Transverse colon (tissue), 4 donors: ENCODE measurements at regions not wholly inside any gene's neighbourhood (a gene's known extent, or its start where the extent isn't known, plus 50 kb on each side); places are given as distances from the start of the nearest gene placed in this dataset.

ENCODE experiments used
- DNase-seq: peaks from one replicate; pipeline ENCODE4 v3.0.0-alpha.2; 2019
- H3K27ac ChIP-seq, 4 donors: fragments of 200-600 bp; sonication (generic); 2 replicates each; pipeline ENCODE4 v1.5.1; 2016 to 2018; ENCODE audit warnings: inconsistent platforms in 4 of 4
- H3K27me3 ChIP-seq: fragments of 200-600 bp; sonication (generic); 2 replicates; pipeline ENCODE4 v1.5.1; 2017; ENCODE audit warnings: inconsistent platforms
- H3K36me3 ChIP-seq, 4 donors: fragments of 200-600 bp; sonication (generic); 2 replicates each; pipeline ENCODE4 v1.5.1; 2017 to 2019; ENCODE audit warnings: inconsistent platforms in 4 of 4
- H3K4me1 ChIP-seq, 4 donors: fragments of 200-600 bp; sonication (generic); 2 replicates each; pipeline ENCODE4 v1.5.1; 2017 to 2020; ENCODE audit warnings: inconsistent platforms in 4 of 4
- H3K4me3 ChIP-seq, 4 donors: fragments of 200-600 bp; sonication (generic); 1 replicate in 1 of 4; 2 replicates in 3 of 4; pipeline versions ENCODE4 v1.5.1 to v1.6.1; 2017 to 2019; ENCODE audit warnings: inconsistent platforms in 4 of 4
- H3K9me3 ChIP-seq, 2 donors: fragments of 200-600 bp; sonication (generic); 2 replicates each; pipeline ENCODE4 v1.5.1; 2017 to 2019; ENCODE audit warnings: inconsistent platforms in 2 of 2
- EP300 ChIP-seq: sonication (generic); formaldehyde crosslinking; IDR thresholded peaks from one replicate; pipeline ENCODE4 v1.6.1; 2017; ENCODE audit warnings: antibody characterized with exemption, low read depth
- POLR2A ChIP-seq: fragments of 450-650 bp; IDR thresholded peaks from one replicate; pipeline ENCODE4 v1.6.1; 2016; ENCODE audit warnings: antibody characterized with exemption, mild to moderate bottlenecking, moderate library complexity
- POLR2AphosphoS5 ChIP-seq, 3 donors: sonication (generic); formaldehyde crosslinking; IDR thresholded peaks; one replicate each; pipeline ENCODE4 v1.6.1; 2016; ENCODE audit warnings: antibody characterized with exemption in 3 of 3
- WGBS, 2 donors: methylation state at CpG; one replicate each; pipeline ENCODE4 v1.1.5; 2018; ENCODE audit warnings: low coverage in 1 of 2; 5-methylcytosine and 5-hydroxymethylcytosine counted together
- in situ Hi-C, 4 donors: fragments of 200-750 bp; cut with MboI; loops; one replicate each; pipeline versions ENCODE4 v1.15.0 to v1.15.1; 2017; ENCODE audit warnings: low sequenced_read_pairs in 3 of 4, low pct_ligation_motif_present in 1 of 4, low pct_unique_long_range_greater_than_20kb in 1 of 4
- intact Hi-C: fragments of 100-400 bp; cut with DNase I; formaldehyde crosslinking; loops from one replicate; pipeline ENCODE4 v1.15.1; 2023; ENCODE audit warnings: low total_unique reads
- TF ChIP-seq, protein P1 (sequence below), 5 experiments: fragments of 200-600 bp in 3 of 5; fragments of 450-650 bp in 2 of 5; sonication (generic) in 3 of 5; IDR thresholded peaks; 1 replicate in 2 of 5; 2 replicates in 3 of 5; pipeline ENCODE4 v1.5.1; 2016 to 2017; ENCODE audit warnings: antibody characterized with exemption in 5 of 5, inconsistent platforms in 3 of 5, mild to moderate bottlenecking in 2 of 5, moderate library complexity in 1 of 5

DNA sequence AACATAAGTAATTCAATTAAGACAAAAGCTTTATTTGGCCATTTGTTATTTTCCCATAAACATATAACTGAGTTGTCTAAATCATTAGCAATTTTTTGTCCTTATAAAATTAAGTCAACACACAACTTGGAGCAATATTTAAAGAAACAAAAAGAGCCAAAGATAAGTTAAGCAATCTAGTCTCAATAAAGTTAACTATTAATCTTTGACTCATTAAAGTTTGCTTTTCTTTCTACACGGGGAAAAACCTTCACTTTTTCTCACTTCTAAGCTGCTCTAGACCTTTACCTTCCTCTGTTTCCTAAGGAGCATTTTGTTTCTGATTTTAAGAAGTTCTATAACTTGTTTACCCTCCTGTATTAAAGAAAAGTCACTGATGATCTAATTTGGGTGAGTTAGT, 867.1 kb upstream of the PHF14 start:
- intact Hi-C loops: no loop called here
- TF ChIP-seq POLR2AphosphoS5 (IDR thresholded peaks at IDR 0.05) (no peak), EP300 (no peak), POLR2A (no peak)
- TF ChIP-seq, protein P1, sequence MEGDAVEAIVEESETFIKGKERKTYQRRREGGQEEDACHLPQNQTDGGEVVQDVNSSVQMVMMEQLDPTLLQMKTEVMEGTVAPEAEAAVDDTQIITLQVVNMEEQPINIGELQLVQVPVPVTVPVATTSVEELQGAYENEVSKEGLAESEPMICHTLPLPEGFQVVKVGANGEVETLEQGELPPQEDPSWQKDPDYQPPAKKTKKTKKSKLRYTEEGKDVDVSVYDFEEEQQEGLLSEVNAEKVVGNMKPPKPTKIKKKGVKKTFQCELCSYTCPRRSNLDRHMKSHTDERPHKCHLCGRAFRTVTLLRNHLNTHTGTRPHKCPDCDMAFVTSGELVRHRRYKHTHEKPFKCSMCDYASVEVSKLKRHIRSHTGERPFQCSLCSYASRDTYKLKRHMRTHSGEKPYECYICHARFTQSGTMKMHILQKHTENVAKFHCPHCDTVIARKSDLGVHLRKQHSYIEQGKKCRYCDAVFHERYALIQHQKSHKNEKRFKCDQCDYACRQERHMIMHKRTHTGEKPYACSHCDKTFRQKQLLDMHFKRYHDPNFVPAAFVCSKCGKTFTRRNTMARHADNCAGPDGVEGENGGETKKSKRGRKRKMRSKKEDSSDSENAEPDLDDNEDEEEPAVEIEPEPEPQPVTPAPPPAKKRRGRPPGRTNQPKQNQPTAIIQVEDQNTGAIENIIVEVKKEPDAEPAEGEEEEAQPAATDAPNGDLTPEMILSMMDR (IDR thresholded peaks at IDR 0.05): no peak

GRCh38 chr7:10116511-10116910, 857.2 kb upstream of the PHF14 start:
- intact Hi-C loops (no loop called here), in situ Hi-C loops (no loop called here)
- H3K4me1 ChIP-seq: no peaks in the 10 kb centered on the region
- no peak overlapping the region for H3K4me3 ChIP-seq
- DNase-seq: no peak
- no peaks in the 10 kb centered on the region for H3K36me3 ChIP-seq
- H3K27me3 ChIP-seq: no peaks in the 10 kb centered on the region
- H3K9me3 ChIP-seq: no peaks in the 10 kb centered on the region
- no peak overlapping the region for H3K27ac ChIP-seq
- 88 to 100% methylated on average over 2 to 6 of the region's 6 CpGs for WGBS, 2 donors
- no peak for TF ChIP-seq POLR2A
- TF ChIP-seq, protein P1 (IDR thresholded peaks at IDR 0.05): no peak

More for the DNA sequence above, 867.1 kb upstream of the PHF14 start:
- H3K27me3 ChIP-seq: no peaks in the 10 kb centered on the region
- no peak for DNase-seq
- no peak overlapping the region for H3K4me3 ChIP-seq
- no peaks in the 10 kb centered on the region for H3K9me3 ChIP-seq
- H3K27ac ChIP-seq: no peak overlapping the region
- no peaks in the 10 kb centered on the region for H3K4me1 ChIP-seq
- 40 to 44% methylated on average over 1 of the region's 1 CpG for WGBS, 2 donors
- in situ Hi-C loops: no loop called here
- no peaks in the 10 kb centered on the region for H3K36me3 ChIP-seq

- 60 to 85% methylated on average over 1 of the region's 1 CpG for WGBS, 2 donors
- in situ Hi-C loops: no loop called here
- Histone ChIP-seq H3K36me3 (no peaks in the 10 kb centered on the region), H3K27ac (no peak overlapping the region), H3K9me3 (no peaks in the 10 kb centered on the region), H3K27me3 (no peaks in the 10 kb centered on the region), H3K4me3 (no peak overlapping the region), H3K4me1 (no peaks in the 10 kb centered on the region)
- TF ChIP-seq, protein P1 (IDR thresholded peaks at IDR 0.05): no peak
- no peak for TF ChIP-seq EP300
- no peak for TF ChIP-seq POLR2AphosphoS5 (IDR thresholded peaks at IDR 0.05)
- no peak for TF ChIP-seq POLR2A
- intact Hi-C loops: no loop called here
- no peak for DNase-seq
These were observed 855.9 kb upstream of the PHF14 start for GRCh38 chr7:10117815-10118214.

DNA sequence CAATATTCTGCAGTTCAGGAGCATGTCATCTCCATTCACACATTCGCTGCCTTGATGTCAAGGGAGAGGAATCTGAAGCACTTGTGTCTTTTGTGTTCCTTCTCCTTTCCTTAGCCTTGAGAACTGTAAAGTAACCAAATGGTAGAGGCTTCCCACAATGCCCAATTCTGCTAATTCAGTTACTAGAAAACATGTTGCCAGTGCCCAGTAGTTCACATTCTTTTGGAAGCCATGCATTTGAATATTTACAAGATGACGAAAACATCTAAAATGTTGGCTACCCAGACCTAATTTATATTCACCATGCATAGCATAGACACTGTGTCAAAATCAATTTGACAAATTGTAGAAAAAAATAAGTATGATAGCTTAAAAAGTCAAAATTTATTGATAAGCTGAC, 852.7 kb upstream of the PHF14 start:
- Histone ChIP-seq H3K4me3 (no peak overlapping the region), H3K27me3 (no peaks in the 10 kb centered on the region), H3K4me1 (no peaks in the 10 kb centered on the region), H3K9me3 (no peaks in the 10 kb centered on the region), H3K36me3 (no peaks in the 10 kb centered on the region), H3K27ac (no peak overlapping the region)
- intact Hi-C loops (no loop called here), in situ Hi-C loops (no loop called here)
- TF ChIP-seq POLR2AphosphoS5 (IDR thresholded peaks at IDR 0.05) (no peak), EP300 (no peak), POLR2A (no peak)
- TF ChIP-seq, protein P1 (IDR thresholded peaks at IDR 0.05): no peak
- DNase-seq: no peak
- WGBS, 2 donors: 89% methylated on average over 2 of the region's 2 CpGs
